ENCODE measurements at regions not wholly inside any gene's neighbourhood (a gene's known extent, or its start where the extent isn't known, plus 50 kb on each side); places are given as distances from the start of the nearest gene placed in this dataset.
A peak's percentile ranks its signal among the peaks of the same experiment; 100 is the strongest.

GRCh38 chr2:157185476-157186227 is 71.9 kb upstream of the GALNT5 start:
- DNase-seq (ENCODE audit: low spot score), result no peak

GRCh38 chr2:157190151-157190550 is 67.4 kb upstream of the GALNT5 start:
- no peak for DNase-seq (ENCODE audit: low spot score)

GRCh38 chr2:157191186-157191585 is 66.3 kb upstream of the GALNT5 start:
- no peak for DNase-seq (ENCODE audit: low spot score)

GRCh38 chr2:157192445-157193423 is 64.8 kb upstream of the GALNT5 start:
- no peak for DNase-seq (ENCODE audit: low spot score)

GRCh38 chr2:157193461-157193860 is 64.0 kb upstream of the GALNT5 start:
- DNase-seq (ENCODE audit: low spot score), result no peak

DNA sequence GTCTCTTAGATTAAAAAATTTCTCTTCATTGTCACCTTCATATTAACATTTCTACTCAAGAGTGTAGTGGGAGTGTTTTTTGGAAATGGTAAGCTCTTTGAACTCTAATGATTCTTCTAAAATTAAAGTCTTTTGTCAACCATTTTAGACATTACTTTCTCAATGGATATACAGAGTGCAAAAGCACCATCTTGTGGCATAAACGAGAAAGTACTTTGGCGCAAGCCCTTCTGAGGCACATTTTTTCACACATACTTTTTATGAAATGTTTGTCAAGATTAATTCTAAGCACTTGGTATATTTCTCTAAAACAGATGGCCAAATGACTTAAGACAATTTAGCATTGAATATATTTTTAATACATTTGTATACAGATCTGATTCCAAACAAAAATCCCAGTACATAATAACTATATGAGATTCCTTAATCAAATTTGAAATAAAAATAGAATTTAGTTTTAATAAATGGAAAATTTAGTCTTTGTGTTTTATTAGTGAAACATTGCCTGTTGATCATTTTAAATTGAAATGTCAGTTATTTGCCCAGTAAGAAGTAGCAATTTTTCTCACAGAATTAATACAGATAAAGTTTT is 63.3 kb upstream of the GALNT5 start:
- DNase-seq (ENCODE audit: low spot score), result peak; percentile 21

DNA sequence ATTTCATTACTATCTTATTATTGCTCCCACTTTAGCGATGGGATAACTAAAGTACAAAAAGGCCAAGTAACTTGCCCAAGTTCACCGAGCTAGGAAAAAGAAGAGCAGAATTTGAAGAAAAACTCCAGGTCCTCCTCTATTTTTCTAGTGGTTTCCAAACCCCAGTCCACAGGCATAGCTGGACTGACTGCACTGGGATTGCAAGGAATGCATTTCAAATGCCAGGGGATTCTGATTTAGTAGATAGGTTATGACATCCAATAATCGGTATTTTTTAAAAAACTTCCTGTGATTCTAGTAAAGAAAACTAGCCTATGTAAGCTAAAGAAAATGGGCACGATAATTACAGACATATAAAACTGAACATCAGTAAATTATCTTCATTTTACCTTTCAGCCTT is 62.7 kb upstream of the GALNT5 start:
- DNase-seq (ENCODE audit: low spot score), result no peak

- DNase-seq (ENCODE audit: low spot score), result no peak
These were observed 60.5 kb upstream of the GALNT5 start for GRCh38 chr2:157196956-157197355.

- DNase-seq (ENCODE audit: low spot score), result no peak
These were observed 59.7 kb upstream of the GALNT5 start for GRCh38 chr2:157197848-157198247.

- DNase-seq (ENCODE audit: low spot score), result no peak
These were observed 53.9 kb upstream of the GALNT5 start for GRCh38 chr2:157203651-157204050.

DNA sequence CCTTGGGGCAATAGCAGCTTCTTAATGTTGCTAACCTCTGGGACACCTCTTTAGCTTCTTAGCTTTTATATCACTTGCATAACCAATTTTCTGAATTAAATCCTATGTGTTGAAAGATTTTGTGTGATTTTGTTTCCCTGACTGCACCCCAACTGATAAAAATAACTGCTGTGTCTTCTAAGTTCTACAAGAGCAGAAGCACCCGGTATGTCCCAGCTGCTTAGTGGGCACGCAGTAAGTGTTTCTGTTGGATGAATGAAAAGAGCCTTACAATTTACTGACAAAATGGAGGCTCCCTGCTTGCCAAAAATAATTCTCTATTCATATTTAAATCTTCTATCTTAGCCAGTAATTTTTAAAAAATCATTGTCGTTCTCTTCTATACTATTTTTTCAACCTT is 53.1 kb upstream of the GALNT5 start:
- DNase-seq (ENCODE audit: low spot score), result no peak

- no peak for DNase-seq (ENCODE audit: low spot score)
These were observed 50.6 kb upstream of the GALNT5 start for GRCh38 chr2:157206916-157207315.
